NOMO-1 treated with dmso at 0.1 percent for 144 hours (cell line): ENCODE measurements at regions not wholly inside any gene's neighbourhood (a gene's known extent, or its start where the extent isn't known, plus 50 kb on each side); places are given as distances from the start of the nearest gene placed in this dataset.
"Not testable (repeated sequence)": the region's sequence is repeated elsewhere in the genome, so short reads cannot be mapped to it uniquely, and the experiment has no call there.

Experiments
- DNase-seq: peaks from one replicate; lab custom pipeline; 2025; ENCODE audit not compliant: unreplicated experiment; lab: John Stamatoyannopoulos, UW

GRCh38 chr3:166837535-166837934 is 542.6 kb downstream of the ZBBX start:
- DNase-seq, result no peak

- DNase-seq, result no peak
Measured at GRCh38 chr3:166836836-166837235, 543.3 kb downstream of the ZBBX start.

GRCh38 chr3:166829896-166830295 is 550.2 kb downstream of the ZBBX start:
- DNase-seq, result no peak

GRCh38 chr3:166818464-166818863 is 561.6 kb downstream of the ZBBX start:
- no peak for DNase-seq

GRCh38 chr3:166817269-166817668 is 562.8 kb downstream of the ZBBX start:
- not testable (repeated sequence) for DNase-seq

- DNase-seq, result no peak
Measured at GRCh38 chr3:166810741-166811445, 569.2 kb downstream of the ZBBX start.

- no peak for DNase-seq
Measured at GRCh38 chr3:166809520-166809919, 570.6 kb downstream of the ZBBX start.

- DNase-seq, result no peak
Measured at GRCh38 chr3:166788936-166789335, 591.2 kb downstream of the ZBBX start.

GRCh38 chr3:166785876-166786275 is 594.2 kb downstream of the ZBBX start:
- no peak for DNase-seq

- no peak for DNase-seq
Measured at GRCh38 chr3:166783206-166783605, 596.9 kb downstream of the ZBBX start.

- DNase-seq, result no peak
Measured at GRCh38 chr3:166764698-166765318, 615.3 kb downstream of the ZBBX start.

- no peak for DNase-seq
Measured at GRCh38 chr3:166759736-166760513, 620.2 kb downstream of the ZBBX start.

GRCh38 chr3:166752214-166752613 is 627.9 kb downstream of the ZBBX start:
- DNase-seq, result no peak

GRCh38 chr3:166743481-166744134 is 636.5 kb downstream of the ZBBX start:
- DNase-seq, result no peak

GRCh38 chr3:166734734-166735133 is 645.4 kb downstream of the ZBBX start:
- no peak for DNase-seq

GRCh38 chr3:166731701-166732100 is 648.4 kb downstream of the ZBBX start:
- no peak for DNase-seq

- DNase-seq, result no peak
Measured at GRCh38 chr3:166721466-166721865, 658.6 kb downstream of the ZBBX start.

- no peak for DNase-seq
Measured at GRCh38 chr3:166714206-166714605, 665.9 kb downstream of the ZBBX start.

- DNase-seq, result no peak
Measured at GRCh38 chr3:166713787-166714186, 666.3 kb downstream of the ZBBX start.

- DNase-seq, result no peak
Measured at GRCh38 chr3:166706094-166706493, 674.0 kb downstream of the ZBBX start.

GRCh38 chr3:166697495-166697894 is 682.6 kb downstream of the ZBBX start:
- DNase-seq, result no peak

- DNase-seq, result no peak
Measured at GRCh38 chr3:166696103-166696502, 684.0 kb downstream of the ZBBX start.
